Neural progenitor cell (in vitro differentiated cells): ENCODE measurements at regions not wholly inside any gene's neighbourhood (a gene's known extent, or its start where the extent isn't known, plus 50 kb on each side); places are given as distances from the start of the nearest gene placed in this dataset.

Experiments used
- EZH2phosphoT487 ChIP-seq: fragments of 200-600 bp; sonication (generic); IDR thresholded peaks from 2 replicates; pipeline ENCODE4 v1.6.1; 2017; ENCODE audit warnings: antibody characterized with exemption
- TF ChIP-seq, protein P1 (sequence below): fragments of 200-600 bp; sonication (generic); IDR thresholded peaks from 2 replicates; pipeline ENCODE4 v1.5.1; 2017; ENCODE audit warnings: antibody characterized with exemption, mild to moderate bottlenecking

DNA sequence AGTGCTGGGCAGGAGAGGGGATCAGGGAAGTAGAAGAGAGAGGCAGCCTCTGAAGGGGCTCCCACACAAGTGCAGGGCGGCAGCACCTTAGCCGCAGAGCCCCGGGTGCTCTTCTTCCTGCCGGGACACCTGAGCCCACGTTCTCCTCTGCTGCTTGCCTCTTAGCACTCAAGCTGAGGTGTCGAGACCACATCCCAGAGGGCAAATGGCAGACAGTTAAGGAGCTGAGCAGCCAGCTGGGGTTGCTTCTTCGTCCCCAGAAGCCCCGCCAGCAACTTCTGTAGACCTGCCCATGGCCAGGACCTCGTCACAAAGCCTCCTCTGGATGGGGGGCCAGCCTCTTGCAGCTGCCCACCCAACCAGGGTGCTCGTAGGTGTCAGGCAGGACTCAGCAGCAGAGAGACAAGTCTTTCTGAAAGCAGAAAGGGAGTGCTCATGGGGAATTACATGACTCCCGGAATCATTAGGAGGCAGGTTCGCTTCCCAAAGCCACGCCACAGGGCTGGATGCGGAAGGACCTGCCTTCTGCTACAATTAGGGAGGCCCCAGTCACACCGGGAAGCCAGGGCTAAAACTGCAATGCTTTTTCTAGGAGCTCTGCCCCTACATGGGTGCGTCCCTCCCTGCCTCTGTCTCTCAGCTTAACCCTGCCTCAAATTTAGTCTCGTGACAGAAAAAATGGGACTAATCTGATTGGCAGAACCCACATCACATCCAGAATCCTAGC lies 141.4 kb upstream of the RAB4A start:
- TF ChIP-seq, protein P1, sequence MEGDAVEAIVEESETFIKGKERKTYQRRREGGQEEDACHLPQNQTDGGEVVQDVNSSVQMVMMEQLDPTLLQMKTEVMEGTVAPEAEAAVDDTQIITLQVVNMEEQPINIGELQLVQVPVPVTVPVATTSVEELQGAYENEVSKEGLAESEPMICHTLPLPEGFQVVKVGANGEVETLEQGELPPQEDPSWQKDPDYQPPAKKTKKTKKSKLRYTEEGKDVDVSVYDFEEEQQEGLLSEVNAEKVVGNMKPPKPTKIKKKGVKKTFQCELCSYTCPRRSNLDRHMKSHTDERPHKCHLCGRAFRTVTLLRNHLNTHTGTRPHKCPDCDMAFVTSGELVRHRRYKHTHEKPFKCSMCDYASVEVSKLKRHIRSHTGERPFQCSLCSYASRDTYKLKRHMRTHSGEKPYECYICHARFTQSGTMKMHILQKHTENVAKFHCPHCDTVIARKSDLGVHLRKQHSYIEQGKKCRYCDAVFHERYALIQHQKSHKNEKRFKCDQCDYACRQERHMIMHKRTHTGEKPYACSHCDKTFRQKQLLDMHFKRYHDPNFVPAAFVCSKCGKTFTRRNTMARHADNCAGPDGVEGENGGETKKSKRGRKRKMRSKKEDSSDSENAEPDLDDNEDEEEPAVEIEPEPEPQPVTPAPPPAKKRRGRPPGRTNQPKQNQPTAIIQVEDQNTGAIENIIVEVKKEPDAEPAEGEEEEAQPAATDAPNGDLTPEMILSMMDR, result no peak
- no peak for TF ChIP-seq EZH2phosphoT487
